Urothelium cell line (cell line): ENCODE measurements at regions not wholly inside any gene's neighbourhood (a gene's known extent, or its start where the extent isn't known, plus 50 kb on each side); places are given as distances from the start of the nearest gene placed in this dataset.
"Not testable (repeated sequence)": the region's sequence is repeated elsewhere in the genome, so short reads cannot be mapped to it uniquely, and the experiment has no call there.

Source experiments
- DNase-seq: peaks from one replicate; pipeline ENCODE4 v3.0.0; 2011; ENCODE audit warnings: low spot score, mixed read lengths
- FAIRE-seq: peaks from 2 replicates; lab custom pipeline; 2011; peaks lifted over from hg19 to GRCh38; lab: Jason Lieb, UNC

DNA sequence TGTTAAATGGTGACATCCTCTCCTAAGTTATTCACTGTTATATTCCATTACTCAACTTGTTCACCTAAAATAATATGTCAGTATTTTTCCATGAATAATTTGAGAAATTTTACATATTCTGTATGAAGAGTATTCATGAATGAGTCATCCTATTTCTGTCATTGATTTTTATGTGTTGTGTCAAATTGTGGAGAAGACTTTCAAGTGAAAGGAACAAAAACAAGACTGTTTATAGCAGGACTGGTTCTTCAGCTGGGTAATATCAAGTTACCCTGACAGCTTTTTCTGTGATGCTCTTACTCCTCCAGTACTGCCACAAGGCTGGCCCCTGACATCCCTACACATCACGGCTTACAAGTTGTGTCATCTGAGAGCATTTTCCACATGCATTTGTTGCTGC, 847.7 kb downstream of the NCAM2 start:
- FAIRE-seq = no peak
- DNase-seq = no peak

DNA sequence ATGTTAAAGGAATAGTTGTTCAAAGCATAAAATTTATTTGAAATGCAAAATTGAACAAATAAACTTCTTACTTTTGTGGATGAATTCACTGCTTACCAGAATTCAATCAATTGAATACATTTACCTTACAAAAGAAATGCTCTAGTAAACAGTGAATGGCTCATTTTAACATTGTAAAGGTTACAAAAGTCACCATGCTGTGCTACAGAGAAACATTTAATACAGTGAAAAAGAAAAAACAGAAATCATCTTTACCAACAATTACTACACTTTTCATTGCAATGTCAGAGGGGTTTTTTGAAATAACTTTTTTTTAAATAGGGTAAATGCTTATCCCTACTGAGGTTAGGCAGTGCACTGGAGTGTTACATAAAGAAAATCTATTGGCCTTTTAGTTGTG, 853.0 kb downstream of the NCAM2 start:
- FAIRE-seq = no peak

DNA sequence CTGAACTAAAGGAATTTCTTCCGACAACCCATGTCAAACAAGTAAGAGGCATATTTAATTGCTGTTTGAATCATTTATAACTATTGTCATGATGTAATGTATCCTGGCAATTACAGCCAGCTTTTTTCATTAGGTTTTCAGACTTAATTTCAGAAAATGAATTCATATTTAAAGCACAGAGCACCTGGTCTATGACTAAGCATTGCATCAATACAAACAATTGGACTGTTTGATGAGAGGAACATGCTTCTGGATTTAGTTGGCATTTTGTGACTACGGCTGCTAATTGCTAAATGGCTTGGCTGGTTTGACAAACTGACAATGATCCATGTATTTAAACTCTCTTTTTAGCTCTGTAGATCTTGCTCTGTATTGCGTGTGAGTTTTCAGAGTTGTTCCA, 853.4 kb downstream of the NCAM2 start:
- no peak for FAIRE-seq
- DNase-seq = no peak

More for the DNA sequence above, 853.0 kb downstream of the NCAM2 start:
- no peak for DNase-seq

DNA sequence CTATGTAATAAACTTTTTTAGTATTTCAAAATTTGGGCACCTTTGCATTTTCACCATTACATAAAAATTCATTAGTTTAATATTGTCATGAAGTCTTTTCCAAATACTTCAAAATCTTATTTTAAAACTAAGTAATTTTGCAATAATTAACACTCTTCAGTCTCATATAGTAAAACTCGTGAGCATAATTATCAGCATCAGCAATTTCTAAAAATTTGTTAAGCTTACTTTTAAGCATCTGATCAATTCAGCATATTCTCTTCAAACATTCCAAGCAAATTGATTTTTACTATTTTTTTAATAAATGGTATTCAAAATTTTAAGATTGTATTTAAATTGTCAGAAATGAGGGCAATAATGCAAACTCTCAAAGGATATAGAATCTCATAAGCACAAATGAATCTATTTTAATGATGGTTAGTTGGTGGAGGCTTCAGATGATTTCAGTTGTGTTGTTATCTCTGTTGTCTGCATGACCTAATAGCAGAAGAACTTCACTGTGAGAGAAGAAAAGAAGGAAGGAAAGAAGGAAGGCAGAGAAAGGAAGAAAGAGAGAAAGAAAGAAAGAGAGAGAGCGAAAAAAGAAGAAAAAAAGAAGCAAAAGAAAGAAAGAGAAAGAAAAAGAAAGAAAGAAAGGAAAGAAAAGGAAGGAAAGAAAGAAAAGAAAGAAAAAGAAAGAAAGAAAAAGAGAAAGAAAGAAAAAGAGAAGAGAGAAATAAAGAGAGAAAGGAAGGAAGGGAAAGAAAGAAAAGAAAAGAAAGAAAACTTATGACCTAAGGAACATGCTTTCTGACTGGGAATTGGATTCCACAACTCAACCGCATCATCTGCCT, 860.5 kb downstream of the NCAM2 start:
- no peak for FAIRE-seq
- DNase-seq = no peak

DNA sequence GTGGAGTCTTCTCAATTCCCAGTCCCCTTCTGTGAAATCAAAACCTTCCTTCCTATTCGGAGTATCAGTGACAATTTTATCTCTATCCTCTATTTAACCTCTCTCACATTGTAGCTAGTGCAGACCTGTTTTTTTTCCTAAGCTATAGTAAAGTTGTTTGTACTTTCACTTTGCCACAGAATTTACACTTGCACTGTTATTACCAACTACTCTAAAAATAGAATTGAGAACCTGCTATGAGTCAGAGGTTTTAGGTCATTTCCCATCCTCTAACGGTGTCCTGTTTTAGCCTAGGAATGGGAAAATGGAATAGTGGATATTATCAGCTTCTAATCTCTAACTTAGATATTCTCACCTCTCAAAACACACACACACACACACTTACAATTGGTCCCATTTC, 862.7 kb downstream of the NCAM2 start:
- FAIRE-seq = no peak
- DNase-seq = peak; percentile 22

DNA sequence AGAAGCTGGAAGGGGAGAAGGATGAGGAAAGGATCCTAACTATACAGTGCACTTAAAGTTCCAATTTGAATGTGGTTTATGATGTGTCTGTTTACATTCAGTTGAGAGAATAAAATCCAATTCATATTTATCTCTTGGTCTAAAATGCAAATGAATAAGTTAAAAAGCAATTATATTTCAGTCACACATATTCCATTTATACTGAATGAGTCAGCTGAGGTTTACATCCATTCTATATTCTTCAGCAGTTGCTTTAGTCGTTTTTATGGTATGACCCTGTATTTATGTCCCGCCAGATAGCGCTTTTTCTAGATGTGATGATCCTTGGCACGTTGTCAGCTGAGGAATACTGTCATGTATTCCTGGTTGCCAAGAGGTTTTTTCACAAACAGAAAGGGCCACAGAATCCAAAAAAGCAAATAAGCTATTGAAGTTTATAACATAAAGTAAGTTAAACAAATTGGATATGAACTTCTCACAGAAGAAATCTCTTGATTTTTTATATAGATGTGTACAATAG, 866.2 kb downstream of the NCAM2 start:
- FAIRE-seq (no peak), DNase-seq (no peak)

DNA sequence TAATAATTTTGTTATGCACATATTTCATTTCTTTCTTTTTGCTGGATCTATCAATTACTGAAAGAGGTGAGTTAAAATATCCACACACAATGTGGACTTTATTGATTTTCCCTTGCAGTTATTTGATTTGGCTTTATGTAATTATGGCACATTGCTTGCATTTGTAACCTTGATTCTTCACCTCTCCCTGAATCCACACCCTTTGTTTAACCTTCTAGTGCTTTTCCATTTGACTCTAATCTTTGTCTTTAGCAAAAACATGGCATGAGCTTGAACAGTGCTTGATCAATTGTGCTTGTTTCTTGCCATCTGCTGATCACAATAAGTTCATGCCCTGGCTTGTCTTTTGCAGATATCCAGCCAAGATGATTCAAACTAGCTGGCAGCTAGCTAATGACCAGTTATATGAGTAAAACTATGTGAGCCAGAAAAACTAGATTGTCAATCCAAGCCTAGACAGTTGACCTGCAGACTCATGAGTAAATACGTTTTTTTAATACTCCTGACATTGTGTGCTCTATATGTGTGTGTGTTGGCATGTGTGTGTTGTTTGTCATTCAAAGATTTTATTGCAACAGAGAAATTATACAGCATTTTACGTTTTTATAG, 899.2 kb downstream of the NCAM2 start:
- DNase-seq = no peak
- no peak for FAIRE-seq

DNA sequence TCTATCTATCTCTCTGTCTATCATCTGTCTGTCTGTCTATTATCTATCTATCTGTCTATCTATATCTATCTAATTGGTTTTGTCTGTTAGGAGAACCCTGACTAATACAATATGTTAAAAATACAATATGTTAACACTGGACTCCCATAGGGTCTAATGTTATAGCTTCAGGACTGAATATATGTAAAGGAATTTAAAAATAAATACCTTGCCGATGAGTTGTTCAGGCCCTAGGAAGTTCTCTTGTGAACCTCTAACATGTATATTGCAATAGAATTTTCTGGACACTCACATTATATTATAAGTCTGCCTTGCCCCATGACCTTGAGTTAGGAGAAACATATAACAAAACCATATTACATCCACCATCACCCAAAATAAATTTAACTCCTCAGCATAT, 900.6 kb downstream of the NCAM2 start:
- FAIRE-seq (no peak), DNase-seq (no peak)

DNA sequence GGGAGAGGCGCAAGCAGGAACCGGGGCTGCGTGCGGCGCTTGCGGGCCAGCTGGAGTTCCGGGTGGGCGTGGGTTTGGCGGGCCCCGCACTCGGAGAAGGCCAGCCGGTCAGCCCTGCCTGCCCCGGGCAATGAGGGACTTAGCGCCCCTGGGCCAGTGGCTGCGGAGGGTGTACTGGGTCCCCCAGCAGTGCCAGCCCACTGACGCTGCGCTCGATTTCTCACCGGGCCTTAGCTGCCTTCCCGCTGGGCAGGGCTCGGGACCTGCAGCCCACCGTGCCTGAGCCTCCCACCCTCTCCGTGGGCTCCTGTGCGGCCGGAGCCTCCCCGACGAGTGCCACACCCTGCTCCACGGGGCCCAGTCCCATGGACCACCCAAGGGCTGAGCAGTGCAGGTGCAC, 904.2 kb downstream of the NCAM2 start:
- not testable (repeated sequence) for FAIRE-seq, DNase-seq

DNA sequence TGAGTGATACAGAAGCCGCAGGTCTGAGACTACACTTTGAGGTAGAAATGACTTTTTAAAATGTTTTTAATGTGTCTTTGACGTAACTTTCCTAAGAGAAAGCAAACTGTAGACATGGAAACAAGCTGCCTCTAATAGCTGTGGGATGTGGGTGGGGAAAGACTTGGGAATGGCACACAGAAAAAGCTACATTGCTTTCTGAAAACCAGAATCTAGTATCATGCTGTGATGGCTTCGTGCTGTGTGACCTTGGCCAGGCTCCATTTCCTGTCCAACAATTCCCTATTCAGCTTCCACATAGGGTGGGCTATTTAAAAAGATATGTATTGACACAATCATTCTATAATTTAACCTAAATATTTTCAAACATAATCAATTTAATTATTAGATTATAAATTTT, 909.1 kb downstream of the NCAM2 start:
- no peak for DNase-seq
- FAIRE-seq = no peak

DNA sequence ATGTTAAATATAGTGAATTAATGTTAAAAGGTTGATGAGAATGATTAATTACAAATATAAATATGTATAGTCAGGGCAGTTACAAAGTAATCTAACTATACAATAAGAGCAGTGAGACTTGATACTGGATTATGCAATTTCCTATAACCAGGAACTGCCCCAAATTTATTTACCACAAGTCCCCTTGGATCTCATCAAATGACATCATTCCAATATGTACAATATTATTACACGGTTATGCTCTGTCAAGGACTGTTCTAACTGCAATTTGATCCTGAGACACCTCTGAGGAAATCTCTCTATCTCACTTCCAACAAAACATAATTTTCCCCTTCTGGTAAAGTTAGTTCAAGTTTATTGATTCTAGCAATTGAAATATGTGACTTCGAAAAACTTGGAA, 917.6 kb downstream of the NCAM2 start:
- FAIRE-seq = no peak
- no peak for DNase-seq

DNA sequence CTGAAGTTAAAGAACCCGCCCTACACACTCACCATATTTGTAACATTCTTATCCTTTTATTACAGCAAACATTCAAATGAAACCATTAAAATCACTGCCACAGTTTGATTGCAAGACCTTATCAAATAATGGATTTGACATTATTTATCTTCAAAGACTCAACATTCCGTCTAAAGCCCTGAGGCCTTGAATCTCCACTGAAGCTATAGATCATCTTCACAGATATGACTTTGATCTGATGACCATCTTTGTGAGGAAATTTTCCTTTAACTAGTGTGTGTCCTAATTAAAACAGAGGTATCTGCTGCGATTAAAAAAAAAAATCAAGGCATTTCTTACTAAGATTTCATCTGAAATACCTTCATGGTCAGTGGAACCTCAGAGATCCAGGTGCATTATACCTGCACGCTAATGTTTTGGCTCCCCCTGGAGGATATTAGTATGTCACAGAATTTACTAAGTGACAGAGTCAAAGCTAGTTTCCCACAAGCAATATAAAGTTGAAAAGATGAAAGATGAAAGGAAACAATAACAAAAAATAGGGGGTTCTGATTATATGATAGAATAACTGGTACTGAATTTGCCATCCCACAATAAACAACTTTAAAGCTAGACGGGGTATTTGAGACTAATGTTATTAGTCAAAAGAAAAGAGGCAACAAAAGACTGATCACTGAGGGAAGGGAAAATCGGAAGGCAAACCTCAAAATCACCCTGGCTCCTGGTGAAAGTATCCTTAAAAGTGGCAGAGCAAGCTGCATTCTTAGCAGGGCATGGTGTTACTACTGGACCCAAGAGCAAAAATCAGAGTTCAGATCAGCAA, 923.4 kb downstream of the NCAM2 start:
- FAIRE-seq = no peak
- peak; percentile 32 for DNase-seq

DNA sequence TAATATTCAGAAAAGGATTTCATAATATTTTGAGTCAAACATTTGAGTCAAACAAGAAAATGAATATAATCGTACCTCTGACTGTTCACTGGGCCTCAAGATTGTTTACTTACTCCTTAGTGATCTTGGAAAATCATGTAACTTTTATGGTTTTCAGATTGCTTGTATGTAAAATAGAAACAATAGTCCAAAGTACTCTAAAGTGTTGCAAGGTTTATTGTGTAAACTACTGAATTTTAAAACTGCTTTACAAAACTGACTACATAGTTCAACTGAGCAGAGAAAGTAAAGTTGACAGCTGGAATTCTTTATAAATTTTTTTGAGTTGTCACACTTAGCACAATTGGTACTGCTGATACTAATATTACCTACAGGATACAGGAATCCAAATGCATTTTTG, 931.0 kb downstream of the NCAM2 start:
- FAIRE-seq = no peak
- no peak for DNase-seq

DNA sequence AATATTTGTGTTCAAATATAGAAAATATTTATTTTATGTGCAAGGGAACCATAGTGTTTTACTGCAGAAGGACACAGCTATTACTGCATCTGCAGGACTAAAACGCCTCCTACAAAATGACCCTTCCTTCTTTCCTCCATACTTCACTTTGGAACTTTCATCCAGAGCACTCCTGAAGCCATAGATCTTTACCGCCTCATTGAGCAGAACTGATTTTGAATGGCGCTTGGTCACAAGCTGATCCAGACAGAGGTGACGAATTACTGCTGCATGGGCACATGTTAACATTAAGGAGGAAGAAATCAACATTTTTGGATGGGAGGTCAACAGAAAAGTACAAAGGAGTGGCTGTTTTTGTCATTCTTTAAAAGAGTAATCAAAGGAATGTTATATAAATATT, 931.6 kb downstream of the NCAM2 start:
- DNase-seq = no peak
- no peak for FAIRE-seq

DNA sequence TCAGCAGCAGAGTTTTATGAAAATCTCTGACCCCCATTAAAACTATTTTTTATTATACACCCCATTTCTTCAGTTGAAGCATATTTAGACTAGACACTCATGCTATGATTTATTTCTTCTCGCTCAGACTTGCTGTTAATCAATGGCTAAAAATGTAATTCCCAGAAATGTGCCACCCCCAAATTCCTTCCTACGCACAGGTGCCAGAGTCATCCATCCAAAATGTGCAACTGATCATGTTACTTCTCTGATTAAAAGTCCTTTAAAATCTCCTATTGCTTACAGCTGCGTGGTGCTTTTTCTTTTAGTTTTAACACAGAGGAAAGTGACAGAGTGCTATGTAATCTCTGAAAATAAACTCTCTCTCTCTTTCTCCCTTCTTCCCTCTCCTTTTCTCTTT, 954.4 kb downstream of the NCAM2 start:
- DNase-seq (no peak), FAIRE-seq (no peak)

DNA sequence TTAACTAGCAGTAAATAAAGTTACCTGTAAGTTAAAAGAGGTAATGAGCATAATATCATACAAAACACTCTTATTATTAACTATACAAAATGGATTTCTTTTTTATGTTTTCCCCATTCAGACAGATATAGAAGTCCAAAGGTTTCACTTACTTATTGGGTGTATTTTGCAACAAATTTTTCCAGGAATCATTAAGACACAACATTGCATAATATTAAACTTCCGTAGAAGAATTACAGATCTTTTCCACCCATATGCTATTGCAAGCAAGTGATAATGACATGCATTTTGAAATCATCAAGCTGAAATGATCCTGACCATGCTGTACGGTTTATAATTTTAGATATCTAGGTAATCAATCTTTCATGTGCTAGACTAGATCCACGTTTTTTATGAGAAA, 957.0 kb downstream of the NCAM2 start:
- DNase-seq (no peak), FAIRE-seq (no peak)

DNA sequence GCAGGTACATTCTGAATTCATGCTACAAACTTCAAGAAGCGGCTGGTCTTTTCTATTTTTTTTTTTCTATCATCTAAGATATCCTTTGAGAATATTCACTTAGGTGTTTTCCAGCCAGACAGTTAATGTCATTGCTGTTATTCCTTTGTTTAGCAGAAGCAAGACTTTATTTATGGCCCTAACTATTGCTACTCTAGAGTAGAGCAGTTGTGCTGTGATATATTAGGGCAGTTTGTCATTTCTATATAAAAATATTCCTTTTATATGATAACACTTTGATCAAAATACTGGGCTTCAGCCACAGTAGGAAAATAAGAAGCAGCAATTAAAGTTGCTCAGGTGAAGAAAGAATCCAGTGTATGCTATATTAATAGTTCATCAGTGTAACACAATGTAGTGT, 959.3 kb downstream of the NCAM2 start:
- DNase-seq (no peak), FAIRE-seq (no peak)

DNA sequence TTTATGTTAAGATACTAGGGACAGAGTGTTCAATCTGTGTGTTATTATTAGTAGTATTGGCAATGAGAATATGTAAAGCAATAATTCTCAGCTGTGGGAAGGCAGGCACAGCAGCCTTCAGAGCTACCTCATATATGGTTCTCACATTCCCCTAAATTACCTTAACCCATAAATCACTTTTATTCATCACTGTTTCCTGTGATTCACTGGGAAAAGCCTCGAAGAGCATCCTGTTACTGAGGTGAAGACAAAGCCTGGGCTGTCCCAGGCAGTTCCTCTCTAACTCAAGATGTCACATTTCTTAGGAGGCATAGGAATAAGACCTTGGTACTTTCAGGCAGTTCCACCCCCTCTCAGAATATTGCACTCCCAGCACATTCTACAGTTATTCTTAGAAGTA, 965.7 kb downstream of the NCAM2 start:
- DNase-seq (no peak), FAIRE-seq (no peak)

DNA sequence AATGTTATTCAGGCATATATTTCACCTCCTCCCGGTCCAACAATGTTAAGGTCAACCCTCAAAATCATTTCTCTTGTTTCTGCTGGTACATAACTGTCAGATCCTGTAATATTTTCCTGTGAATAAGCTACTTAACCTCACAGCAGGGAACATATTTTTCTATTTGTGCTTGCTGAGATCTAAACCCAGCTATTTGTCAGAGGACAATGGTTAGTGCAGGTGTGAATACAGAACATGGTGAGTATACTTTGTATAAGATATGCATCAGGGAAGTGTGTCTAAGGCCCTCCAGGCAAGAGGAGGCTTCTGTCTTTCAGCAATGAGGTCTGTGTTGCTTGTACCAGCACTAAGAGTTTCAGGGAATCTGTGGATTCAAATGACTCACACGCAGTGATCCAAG, 970.6 kb downstream of the NCAM2 start:
- DNase-seq = no peak

DNA sequence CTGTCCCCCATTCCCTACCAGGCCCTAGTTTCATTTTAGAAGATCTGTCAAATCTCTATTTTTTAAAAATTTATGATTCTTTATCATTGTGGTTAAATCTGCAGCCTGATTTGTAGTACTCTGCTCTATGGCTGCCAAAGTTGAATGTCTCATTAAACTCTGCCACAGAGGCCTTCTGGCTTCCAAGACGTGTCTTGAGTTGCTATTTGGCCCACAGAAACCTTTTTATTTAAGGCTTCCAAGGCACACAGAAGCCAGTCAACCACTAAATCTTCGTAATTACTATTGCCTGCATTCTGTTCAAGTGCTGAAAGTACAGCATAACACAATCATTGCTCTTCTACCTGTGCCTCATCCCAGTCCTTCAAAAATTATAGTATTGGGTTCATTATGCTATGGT, 971.0 kb downstream of the NCAM2 start:
- no peak for FAIRE-seq
- no peak for DNase-seq

More for the DNA sequence above, 970.6 kb downstream of the NCAM2 start:
- FAIRE-seq = no peak

DNA sequence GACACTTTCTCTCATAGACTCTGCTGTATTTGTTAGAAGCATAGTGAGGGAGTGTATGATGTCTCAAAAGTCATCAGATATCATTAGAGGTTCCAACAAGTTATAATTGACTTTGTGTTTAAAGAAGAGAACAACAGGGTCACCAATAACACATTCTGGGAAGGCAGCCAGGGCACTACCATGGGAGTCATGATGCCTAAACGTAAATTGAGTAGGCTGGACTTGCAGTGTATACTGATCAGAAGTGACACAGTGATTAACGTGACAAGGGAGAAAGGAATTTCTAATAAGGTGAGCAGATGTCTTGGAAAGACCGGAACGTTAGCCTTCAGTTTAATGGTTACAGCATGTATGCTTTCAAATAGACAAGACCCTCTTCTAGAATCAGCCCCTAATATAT, 973.2 kb downstream of the NCAM2 start:
- FAIRE-seq (no peak), DNase-seq (no peak)

DNA sequence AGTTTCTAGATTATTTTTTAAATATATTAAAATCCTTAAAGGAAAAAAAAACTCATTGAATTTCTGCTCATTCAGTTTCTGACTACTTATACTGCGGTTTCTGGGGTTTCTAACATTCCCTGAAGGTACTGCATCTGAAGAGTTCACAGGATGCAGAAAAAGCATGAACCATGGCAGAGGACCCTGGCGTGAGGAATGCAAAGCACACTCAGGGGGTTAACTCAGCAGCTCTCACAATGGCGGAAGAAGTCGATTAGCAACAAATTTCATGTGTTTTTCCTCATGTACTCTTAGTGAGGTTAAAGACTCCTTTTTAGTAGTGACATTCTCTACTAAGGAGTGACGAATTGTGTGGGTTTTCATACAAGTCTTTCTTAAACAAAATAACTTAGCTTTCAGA, 975.6 kb downstream of the NCAM2 start:
- FAIRE-seq (no peak), DNase-seq (no peak)
